ENCODE measurements at regions not wholly inside any gene's neighbourhood (a gene's known extent, or its start where the extent isn't known, plus 50 kb on each side); places are given as distances from the start of the nearest gene placed in this dataset.

- Mint-ChIP-seq H3K4me3 (no peak overlapping the region), H3K27me3 (ENCODE audit: low read depth in 3 of 3) (peaks cover 4 to 25% (median 6%) of the 10 kb centered on the region in 3 donors), H3K27ac (no peak overlapping the region), H3K4me1 (no peaks in the 10 kb centered on the region), H3K9me3 (peaks cover 0 to 21% (median 7%) of the 10 kb centered on the region in 7 donors), H3K36me3 (no peaks in the 10 kb centered on the region)
- DNase-seq, result no peak
- TF ChIP-seq CTCF (IDR thresholded peaks at IDR 0.05), result no peak
- WGBS (ENCODE audit: insufficient coverage), result no CpG with 5 or more reads among the region's 1 CpG
- Histone ChIP-seq H3K36me3 (replicated peaks in 1 of 2; ENCODE audit: control insufficient read depth in 1 of 2, insufficient read depth in 2 of 2, low read length in 2 of 2) (no peaks in the 10 kb centered on the region), H3K4me2 (replicated peaks; ENCODE audit: extremely low read depth, low read length, poor library complexity, severe bottlenecking) (no peak overlapping the region), H3K9me3 (replicated peaks in 1 of 2; ENCODE audit: control insufficient read depth in 1 of 2, insufficient read depth in 1 of 2, low read length in 2 of 2) (peaks cover 6 to 14% of the 10 kb centered on the region in 2 donors), H3K4me1 (ENCODE audit: control insufficient read depth in 1 of 2, insufficient read depth in 2 of 2, low read length in 2 of 2) (no peaks in the 10 kb centered on the region), H4K20me1 (ENCODE audit: insufficient read depth, low read length) (no peaks in the 10 kb centered on the region), H3K79me2 (ENCODE audit: insufficient read depth, low read length) (no peaks in the 10 kb centered on the region), H3K27me3 (ENCODE audit: control insufficient read depth in 2 of 2, insufficient read depth in 2 of 2, low read length in 2 of 2) (no peaks in the 10 kb centered on the region), H3K4me3 (replicated peaks in 1 of 3; ENCODE audit: low read depth in 2 of 3, low read length in 3 of 3) (no peak overlapping the region), H3K9ac (ENCODE audit: insufficient read depth, low read length, poor library complexity, severe bottlenecking) (no peak overlapping the region), H2AFZ (ENCODE audit: insufficient read depth, low read depth, low read length, poor library complexity, severe bottlenecking) (no peak overlapping the region), H3K27ac (ENCODE audit: low read depth in 1 of 2, low read length in 2 of 2) (no peak overlapping the region)
- intact Hi-C loops (cut with micrococcal nuclease), result no loop called here
Observed at GRCh38 chr11:120039039-120039438, 98.9 kb downstream of the TRIM29 start.

GRCh38 chr11:120037111-120037510 is 100.8 kb downstream of the TRIM29 start:
- Histone ChIP-seq H3K27me3 (ENCODE audit: control insufficient read depth in 2 of 2, insufficient read depth in 2 of 2, low read length in 2 of 2) (no peaks in the 10 kb centered on the region), H3K4me3 (replicated peaks in 1 of 3; ENCODE audit: low read depth in 2 of 3, low read length in 3 of 3) (no peak overlapping the region), H3K27ac (ENCODE audit: low read depth in 1 of 2, low read length in 2 of 2) (no peak overlapping the region), H4K20me1 (ENCODE audit: insufficient read depth, low read length) (no peaks in the 10 kb centered on the region), H3K36me3 (replicated peaks in 1 of 2; ENCODE audit: control insufficient read depth in 1 of 2, insufficient read depth in 2 of 2, low read length in 2 of 2) (no peaks in the 10 kb centered on the region), H2AFZ (ENCODE audit: insufficient read depth, low read depth, low read length, poor library complexity, severe bottlenecking) (no peak overlapping the region), H3K4me2 (replicated peaks; ENCODE audit: extremely low read depth, low read length, poor library complexity, severe bottlenecking) (no peak overlapping the region), H3K4me1 (ENCODE audit: control insufficient read depth in 1 of 2, insufficient read depth in 2 of 2, low read length in 2 of 2) (no peaks in the 10 kb centered on the region), H3K9ac (ENCODE audit: insufficient read depth, low read length, poor library complexity, severe bottlenecking) (no peak overlapping the region), H3K9me3 (replicated peaks in 1 of 2; ENCODE audit: control insufficient read depth in 1 of 2, insufficient read depth in 1 of 2, low read length in 2 of 2) (peaks cover 6 to 14% of the 10 kb centered on the region in 2 donors), H3K79me2 (ENCODE audit: insufficient read depth, low read length) (no peaks in the 10 kb centered on the region)
- peaks cover 0 to 19% (median 7%) of the 10 kb centered on the region in 7 donors for H3K9me3 Mint-ChIP-seq
- DNase-seq, result no peak
- peaks cover 9 to 26% (median 10%) of the 10 kb centered on the region in 3 donors for H3K27me3 Mint-ChIP-seq (ENCODE audit: low read depth in 3 of 3)
- no peak for TF ChIP-seq CTCF (IDR thresholded peaks at IDR 0.05)
- intact Hi-C loops (cut with micrococcal nuclease), result no loop called here
- H3K36me3 Mint-ChIP-seq, result no peaks in the 10 kb centered on the region
- H3K4me3 Mint-ChIP-seq, result no peak overlapping the region
- no peak overlapping the region for H3K27ac Mint-ChIP-seq
- 100% methylated on average over 2 of the region's 3 CpGs for WGBS (ENCODE audit: insufficient coverage)
- no peaks in the 10 kb centered on the region for H3K4me1 Mint-ChIP-seq
